HG03095 (cell line): ENCODE measurements at regions not wholly inside any gene's neighbourhood (a gene's known extent, or its start where the extent isn't known, plus 50 kb on each side); places are given as distances from the start of the nearest gene placed in this dataset.

ENCODE experiments used
- ATAC-seq: cut with Tn5 transposase; IDR thresholded peaks from one replicate; pipeline ENCODE4 v1.9.1; 2021; ENCODE audit warnings: moderate library complexity; ENCODE audit not compliant: unreplicated experiment

DNA sequence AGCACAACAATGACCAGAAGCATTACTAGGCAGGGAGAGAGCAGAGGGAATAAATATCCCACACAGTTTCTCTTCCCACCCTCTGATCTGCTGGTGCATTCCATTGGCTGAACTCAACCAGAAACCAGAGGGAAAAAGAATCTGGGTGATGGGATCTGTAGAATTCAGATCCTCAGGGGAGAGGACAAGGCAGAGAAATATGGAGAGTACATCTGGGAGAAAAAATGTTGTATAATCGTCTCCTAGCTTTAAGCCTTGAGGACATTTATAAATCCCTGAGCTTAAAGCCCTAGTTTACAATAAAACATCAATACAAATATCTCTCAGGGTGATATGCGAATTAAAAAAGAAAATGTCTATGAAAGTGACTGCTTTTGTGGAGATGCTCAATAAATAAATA, 368.1 kb upstream of the MAD2L1 start:
- ATAC-seq = no peak

DNA sequence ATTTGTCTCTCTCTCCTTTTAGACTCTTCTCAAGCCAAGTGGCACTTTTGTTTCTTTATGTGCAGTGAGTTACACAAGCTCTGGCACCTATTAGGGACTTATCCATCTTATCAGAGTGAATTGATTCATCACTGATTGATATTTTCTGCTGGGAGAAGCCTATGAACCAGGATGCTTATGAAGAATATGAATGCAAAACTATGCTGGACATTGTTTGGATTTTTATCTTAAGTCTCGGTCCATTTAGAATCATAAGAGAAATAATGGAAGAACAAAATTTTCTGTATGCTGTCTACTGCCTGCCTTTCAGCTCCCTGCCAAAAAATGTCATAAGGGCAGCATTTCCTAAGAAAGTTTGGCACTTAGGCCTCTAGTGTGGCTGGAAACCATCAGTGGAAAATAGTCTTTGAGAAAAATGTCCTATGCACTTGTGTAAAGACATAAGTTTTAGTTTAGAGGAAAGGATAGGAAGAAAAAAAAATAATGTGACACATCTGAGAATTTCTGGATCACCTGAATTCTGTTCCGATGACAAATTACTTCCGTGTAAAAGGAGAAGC, 365.7 kb upstream of the MAD2L1 start:
- no peak for ATAC-seq

DNA sequence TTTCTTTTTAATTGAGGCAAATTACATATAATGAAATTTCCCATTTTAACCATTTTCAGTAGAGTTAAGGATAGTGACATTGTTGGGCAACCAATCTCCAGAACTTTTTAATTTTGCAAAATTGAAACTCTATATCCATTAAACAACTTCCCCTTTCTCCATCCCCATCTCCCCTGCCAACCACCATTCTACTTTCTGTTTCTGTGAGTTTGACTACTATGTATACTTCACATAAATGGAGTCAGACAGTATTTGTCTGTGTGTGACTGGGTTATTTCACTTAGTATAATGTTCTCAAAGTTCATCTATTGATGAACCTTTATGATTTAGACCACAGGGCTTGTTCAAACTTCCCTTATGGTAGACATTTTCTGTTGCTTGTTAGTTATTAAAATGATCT, 364.5 kb upstream of the MAD2L1 start:
- ATAC-seq = no peak

DNA sequence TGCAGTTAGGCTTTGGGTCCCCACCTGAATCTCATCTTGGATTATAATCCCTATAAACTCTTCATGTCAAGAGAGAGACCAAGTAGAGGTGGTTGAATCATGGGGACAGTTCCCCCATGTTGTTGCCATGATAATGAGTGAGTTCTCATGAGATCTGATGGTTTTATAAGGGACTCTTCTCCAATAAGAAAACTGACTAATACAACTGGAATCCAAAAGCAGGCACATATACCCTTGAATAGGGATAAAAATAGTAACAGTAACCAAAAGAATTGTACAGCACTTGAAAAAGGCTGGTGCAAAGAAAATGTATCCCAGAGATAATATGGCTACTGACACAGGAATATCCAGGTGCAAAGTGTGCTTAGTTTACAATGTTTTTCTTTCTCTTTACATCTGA, 351.5 kb upstream of the MAD2L1 start:
- ATAC-seq = no peak

DNA sequence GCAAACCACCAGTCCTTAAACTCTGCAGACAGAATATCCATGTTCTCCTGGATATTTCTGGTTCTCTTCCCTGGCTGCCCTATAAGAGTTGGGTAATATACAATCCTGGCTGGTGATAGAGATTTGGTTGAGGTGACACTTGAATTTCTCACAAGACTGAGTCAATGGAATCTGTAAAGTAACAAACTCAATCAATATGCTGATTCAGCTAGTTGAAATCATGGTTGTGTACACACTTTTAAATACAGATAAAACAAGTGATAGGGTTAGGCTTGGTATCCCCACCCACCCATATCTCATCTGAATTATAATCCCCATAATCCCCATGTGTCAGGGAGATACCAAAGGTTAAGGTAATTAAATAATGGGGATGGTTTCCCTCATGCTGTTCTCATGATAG, 349.2 kb upstream of the MAD2L1 start:
- no peak for ATAC-seq

DNA sequence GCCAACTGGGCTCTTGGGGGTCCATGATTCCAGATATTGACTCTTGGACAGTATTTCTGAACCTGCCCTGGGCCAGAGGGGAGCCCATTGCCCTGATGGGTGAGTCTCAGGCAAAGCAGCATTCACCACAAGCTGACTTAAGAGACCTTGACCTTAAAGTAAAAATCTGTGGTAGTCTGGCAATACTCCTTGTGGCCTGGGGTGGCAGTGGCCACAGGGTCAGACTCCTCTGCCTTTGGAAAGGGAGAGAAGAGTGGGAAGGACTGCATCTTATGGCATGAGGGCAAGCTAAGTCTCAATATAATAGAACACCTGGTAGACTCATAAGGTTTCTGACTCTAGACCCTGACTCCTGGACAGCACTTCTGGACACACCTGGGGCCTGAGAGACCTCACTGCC, 340.3 kb upstream of the MAD2L1 start:
- no peak for ATAC-seq

DNA sequence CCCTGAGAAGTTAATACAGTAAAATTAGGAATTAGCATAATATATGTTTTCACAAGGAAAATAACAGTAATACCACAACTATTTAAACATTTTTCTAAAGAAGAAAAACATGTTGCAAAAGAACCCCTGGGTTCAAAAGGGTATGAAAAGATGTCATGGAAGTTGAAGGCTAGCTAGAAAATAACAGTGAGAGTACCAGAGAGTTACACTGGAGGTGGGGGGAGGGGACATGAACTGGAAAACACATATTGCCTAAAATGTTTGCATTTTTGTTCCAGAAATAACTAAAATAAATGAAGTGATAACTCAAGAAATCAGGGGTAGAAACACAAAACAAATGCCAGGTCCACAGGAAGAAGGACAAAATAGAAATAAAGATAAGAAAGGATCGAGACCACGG, 336.6 kb upstream of the MAD2L1 start:
- ATAC-seq = no peak

DNA sequence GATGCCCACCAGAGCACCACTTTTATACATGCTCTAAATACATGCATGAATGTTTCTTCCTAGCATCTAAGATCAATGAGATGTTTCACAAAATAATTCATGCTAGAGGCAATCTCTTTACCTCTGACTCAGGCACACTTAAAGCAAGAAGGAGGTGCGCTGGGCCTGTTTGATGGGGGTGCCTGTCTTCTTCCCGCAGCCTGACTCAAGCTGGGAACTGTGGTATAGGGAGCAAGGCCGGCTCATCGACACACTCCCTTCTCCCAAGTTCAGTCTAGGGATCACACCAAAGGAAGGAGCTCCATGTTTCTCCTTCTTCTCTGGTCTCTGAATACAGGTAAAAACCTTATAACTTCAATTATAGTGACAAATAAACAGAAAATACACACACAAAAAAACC, 333.8 kb upstream of the MAD2L1 start:
- ATAC-seq = no peak

DNA sequence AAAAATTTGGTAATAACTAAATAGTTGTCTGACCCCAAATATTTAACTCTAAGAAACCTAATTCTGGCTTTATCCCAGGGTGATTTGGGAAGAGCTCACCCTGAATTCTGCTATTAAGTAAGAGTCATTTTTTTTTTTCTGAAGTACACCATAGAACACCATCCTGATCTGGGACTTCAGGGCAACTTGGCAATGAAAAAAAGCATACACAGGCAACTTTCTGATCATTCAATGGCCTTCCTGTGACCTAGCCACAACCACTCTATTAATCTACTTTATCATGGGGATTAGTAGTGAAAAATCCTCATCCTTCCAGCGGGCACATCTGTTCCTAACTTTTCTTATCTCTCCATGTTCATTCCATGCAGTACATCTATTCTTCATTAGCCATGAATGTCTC, 333.2 kb upstream of the MAD2L1 start:
- no peak for ATAC-seq

DNA sequence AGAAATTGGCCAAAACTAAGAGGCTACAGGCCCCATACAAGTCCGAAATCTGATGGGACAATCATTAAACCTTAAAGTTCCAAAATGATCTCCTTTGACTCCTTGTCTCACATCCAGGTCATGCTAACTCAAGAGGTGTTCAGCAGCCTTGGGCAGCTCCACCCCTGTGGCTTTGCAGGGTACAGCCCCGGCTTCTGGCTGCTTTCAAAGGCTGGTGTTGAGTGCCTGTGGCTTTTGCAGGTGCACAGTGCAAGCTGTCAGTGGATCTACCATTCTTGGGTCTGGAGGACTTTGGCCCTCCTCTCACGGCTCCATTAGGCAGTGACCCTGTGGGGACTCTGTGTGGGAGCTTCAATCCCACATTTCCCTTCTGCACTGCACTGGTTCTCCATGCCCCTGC, 329.1 kb upstream of the MAD2L1 start:
- ATAC-seq = no peak

DNA sequence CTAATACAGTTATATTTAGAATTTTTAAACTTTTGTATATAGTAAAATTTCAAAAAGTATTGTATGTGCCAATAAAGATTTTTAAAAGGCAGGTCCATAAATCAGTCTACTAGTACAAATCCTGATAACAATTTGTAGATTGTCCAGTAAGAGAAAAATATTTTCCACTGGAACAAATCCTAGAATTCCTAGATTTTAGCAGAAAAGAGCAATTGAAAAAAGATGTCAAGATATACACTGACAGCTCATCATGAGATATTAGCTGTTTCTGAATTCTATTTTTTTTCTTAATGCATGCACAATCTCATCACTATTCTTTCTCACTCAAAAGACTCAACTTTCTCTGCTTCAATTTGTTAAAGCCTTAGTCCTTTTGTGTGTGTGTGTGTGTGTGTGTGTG, 289.2 kb upstream of the MAD2L1 start:
- no peak for ATAC-seq

DNA sequence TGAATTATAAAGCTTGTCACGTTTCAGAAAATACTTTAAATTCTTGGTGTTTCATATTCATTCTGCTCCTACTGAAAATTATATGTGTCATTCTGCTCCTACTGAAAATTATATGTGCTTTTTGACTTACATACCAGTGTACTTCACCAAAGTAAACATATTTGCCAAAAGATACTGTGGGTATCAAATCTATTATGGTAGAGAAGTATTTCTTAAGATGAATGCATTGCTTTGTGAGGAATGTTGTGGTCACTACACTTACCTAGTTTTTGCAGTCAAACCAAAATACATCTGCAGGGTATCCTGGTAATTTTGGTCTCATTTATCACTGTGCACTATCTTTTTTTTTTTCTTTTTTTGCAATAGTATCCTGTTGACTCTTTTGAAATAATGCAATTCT, 287.7 kb upstream of the MAD2L1 start:
- ATAC-seq = no peak

DNA sequence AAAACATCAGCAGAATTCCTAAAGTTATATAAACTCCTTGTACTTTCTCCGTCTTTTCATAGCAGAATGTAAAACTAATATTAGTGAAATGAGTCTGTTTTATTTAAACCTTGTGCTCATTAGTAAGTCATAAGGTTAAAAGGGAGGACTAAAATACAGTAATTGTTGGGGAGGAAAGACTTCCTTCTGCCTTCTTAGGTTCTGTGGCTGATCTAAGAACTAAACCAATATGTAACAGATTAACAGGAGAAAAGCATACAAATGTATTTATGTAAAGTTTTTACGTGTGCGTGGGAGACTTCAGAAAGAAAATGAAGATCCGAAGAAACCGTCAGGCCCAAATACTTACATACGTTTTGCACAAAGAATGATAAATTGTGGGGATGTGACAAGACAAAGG, 286.6 kb upstream of the MAD2L1 start:
- ATAC-seq = no peak

DNA sequence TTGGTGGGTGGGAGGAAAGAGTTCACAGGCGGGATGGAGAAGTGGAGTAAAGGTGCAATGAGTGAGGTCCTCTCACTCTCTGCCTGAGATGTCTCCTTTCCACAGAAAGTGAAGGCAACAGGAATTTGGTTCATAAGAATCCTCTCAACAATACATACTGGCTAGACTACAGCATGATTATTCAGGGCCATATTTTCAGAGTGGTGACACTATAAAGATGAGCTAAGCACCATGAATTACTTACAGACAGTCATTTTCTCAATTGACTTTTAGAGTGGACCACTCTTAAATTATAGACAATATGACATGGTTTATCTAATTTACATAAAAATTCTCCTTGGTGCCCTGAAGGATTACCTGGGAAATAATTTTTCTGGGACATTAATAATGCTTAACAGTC, 286.1 kb upstream of the MAD2L1 start:
- no peak for ATAC-seq

DNA sequence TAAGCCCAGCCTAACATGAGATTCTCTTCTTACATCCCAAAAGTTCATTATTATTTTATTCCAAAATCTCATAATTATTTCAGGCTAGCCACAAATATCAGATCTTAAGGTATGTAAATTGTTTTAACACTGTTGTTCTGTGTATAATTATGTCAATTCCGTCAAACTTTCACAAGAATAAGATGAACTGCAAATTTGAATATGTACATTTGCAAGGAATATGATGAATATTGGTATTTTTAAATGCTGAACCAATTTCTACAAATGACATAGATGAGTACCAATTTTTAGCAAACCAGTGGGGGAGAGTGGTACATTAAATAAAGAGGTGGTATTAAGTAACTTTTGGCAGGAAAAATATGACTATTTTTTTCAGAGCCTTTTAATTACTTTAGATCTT, 282.3 kb upstream of the MAD2L1 start:
- ATAC-seq = no peak

DNA sequence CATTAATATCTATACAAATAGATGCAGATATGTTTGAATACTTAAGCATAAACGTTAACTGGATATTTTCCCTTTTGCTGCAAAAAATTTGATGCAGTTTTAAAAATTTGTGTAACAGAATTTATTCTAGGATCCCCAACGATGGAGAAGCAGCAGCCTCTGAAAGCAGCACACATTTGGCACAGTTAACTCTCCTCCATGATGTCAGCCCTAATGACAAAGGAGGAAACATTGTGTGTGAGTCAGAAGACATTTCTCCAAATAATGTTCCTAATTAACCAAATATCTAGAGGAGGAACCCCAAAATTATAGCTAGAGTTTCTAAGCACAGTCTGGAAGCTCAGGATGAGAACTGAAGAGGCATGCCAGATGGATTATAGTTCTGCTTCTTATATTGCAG, 281.9 kb upstream of the MAD2L1 start:
- no peak for ATAC-seq

DNA sequence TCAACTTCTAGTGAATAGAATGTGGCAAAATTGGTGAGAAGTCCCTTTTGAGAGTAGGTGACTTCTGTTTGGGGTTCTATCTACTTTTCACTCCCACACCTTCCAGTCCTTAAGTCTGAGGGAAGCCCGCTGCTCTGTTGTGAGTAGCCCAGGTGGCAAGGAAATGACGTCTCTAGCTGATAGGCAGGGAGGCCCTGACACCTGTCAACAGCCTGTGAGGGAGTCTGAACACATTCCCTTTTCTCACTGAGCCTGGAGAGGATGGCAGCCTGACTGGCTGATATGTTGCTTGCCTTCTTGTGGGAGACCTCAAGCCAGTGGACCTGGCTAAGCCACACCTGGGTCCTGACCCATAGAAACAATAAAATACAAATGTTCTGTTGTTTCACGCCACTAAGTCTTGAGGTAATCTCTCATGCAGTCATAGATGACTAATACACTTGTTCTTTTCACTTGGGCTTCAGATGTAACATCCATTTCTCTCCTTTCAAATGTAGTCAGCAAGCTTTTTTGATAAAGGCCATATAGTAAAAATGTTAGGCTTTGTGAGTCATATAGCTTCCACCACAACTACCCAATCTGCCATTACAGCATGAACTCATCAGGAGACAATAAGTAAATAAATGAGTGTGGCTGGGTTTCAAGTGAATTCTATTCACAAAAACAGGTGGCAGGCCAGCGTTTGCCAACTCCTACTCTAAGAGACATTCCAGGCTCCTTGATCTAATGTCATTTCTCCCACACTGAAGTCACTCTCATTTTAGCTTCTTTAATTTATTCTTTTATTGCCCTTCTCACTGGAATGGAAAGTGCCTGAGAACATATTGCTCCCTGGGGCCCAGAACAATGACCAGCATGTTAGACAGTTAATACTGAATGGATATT, 265.1 kb upstream of the MAD2L1 start:
- no peak for ATAC-seq

DNA sequence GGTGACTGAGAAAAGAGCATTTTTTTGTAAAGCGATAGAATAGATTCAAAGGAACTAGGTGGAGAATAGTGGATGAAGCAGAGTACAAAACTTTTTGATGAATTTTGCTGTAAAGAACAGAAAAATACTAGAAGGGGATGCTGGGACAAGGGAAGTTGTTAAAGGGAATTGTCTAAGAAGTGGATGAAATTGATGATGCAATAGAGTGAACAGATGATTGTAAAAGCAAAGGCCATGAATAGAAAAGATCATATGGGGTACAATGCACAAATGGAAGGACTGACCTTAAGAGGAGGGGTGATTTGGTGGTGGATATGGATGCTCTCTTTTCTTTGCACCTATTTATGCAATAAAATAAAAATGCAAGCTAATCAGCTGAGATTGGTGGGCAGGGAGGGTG, 262.7 kb upstream of the MAD2L1 start:
- no peak for ATAC-seq

DNA sequence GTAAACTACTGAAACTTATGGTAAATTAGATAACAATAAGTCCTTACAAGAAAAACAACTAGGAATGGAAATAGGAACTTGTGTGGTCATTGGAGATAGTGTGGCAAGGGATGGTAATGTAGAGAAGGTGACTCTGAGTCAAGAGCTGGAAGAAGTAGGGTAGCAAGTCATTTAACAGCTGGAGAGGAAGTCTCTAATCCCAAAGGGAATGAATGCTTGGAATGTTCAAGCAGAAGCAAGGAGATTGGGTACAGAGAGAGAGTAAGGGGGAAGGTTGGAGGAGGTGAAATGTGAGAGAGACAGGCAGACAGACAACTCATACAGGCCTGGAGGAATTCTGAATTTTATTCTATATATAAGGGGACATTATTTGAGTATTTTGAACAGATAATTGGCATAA, 260.6 kb upstream of the MAD2L1 start:
- ATAC-seq = no peak

DNA sequence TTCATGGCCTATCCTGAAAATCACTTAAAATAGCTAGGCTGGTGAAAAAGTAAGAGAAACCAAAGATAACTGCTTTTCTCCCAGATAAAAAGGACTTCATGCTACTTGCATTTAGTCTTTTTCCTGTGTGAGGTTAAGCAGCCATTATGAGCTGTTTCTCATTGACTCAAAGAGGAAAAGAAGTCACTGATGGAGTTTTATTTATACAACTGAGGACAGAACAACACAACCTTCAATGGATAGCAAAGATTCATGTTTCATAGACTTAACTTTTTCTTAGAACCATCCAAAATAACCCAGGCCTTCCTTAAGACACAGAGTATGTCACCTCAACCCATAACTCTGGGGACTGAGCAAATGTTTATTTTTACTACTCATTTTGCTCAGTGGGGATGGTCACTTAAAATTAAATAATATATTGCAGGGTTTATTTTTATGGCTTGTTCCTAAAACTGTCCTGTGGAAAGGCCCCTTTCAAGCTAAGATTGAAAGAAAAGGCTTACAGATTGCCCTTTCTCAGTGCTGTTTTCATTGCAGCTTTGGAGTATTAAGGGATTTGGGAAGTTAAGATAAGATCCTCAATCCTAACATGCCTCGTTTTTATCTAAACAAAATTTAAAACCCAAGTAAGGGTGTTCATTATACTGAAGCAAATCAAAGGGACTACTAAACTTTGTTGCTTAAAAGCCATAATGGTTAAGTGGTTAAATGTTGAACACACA, 252.6 kb upstream of the MAD2L1 start:
- no peak for ATAC-seq

DNA sequence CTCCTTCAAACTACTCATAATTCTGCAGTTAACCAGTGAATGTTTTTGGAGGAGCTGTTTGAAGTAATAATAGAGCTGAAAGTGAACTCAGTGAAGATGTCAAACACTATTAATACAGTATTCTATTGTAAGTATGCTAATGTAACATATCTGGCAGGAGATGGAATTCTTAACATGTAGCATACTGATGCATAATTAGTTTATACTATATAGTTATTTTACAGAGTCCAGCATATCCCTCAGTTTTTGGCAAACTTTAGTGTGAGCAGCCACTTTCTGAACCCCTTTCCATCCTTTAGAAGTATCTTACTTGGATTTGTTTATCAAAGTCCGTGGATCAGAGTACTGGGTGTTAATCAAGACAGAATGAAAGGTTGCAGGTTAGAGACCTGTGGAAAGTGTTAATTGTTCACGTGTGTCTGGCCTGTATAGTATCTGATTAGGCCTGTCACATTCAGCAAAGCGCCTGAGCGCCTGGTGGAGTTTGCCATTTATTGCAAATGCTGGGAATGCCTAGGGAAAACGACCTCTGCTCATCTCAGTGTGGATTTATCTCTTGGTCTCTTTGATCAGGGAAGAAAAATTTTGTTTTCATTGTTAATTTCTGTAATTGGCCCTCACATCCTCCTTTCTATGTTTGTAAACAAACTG, 251.7 kb upstream of the MAD2L1 start:
- no peak for ATAC-seq

DNA sequence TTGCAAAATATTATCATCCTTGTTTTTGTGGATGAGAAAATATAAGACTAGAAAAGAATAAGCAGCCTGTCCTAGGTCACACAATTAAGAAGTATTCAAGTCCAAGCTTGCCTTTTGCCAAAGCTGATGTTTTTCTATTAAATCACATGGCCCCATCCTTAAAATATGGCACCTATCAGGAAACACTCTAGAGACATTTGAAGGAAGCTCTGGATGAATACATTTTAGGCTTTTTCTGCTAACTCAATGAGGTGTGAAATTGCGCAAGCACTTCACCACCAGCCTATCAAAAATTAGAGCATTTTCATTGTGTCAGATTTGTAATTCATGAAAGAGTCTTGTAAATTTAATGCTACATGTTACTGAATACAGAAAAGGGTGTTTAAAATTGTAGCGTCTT, 251.1 kb upstream of the MAD2L1 start:
- no peak for ATAC-seq
